Mesothelial cell of epicardium (in vitro differentiated cells): ENCODE measurements at regions not wholly inside any gene's neighbourhood (a gene's known extent, or its start where the extent isn't known, plus 50 kb on each side); places are given as distances from the start of the nearest gene placed in this dataset.

ENCODE experiments used
- DNase-seq, 2 experiments: peaks; one replicate each; pipeline ENCODE4 v3.0.0; 2021; ENCODE audit warnings: low spot score in 2 of 2; ENCODE audit not compliant: unreplicated experiment in 2 of 2
- H3K27ac Mint-ChIP-seq: 2 replicates; pipeline ENCODE4 v1.8.0; 2021; ENCODE audit warnings: mixed read lengths
- H3K27me3 Mint-ChIP-seq: 2 replicates; pipeline ENCODE4 v1.8.0; 2021; ENCODE audit warnings: low read depth, mixed read lengths
- H3K36me3 Mint-ChIP-seq: 2 replicates; pipeline ENCODE4 v1.8.0; 2021; ENCODE audit warnings: mixed read lengths
- H3K4me1 Mint-ChIP-seq: 2 replicates; pipeline ENCODE4 v1.8.0; 2021; ENCODE audit warnings: mixed read lengths
- H3K4me3 Mint-ChIP-seq: 2 replicates; pipeline ENCODE4 v1.8.0; 2021; ENCODE audit warnings: mild to moderate bottlenecking, moderate library complexity, mixed read lengths
- H3K9me3 Mint-ChIP-seq: 2 replicates; pipeline ENCODE4 v1.8.0; 2021; ENCODE audit warnings: mixed read lengths
- CTCF ChIP-seq: fragments of 200-600 bp; sonication (generic); IDR thresholded peaks from one replicate; pipeline ENCODE4 v1.5.0; 2021; ENCODE audit warnings: antibody characterized with exemption; ENCODE audit not compliant: unreplicated experiment

GRCh38 chr2:210839034-210839433 is 282.6 kb downstream of the CPS1 start:
- no peak overlapping the region for H3K27ac Mint-ChIP-seq
- no peaks in the 10 kb centered on the region for H3K36me3 Mint-ChIP-seq
- no peak for TF ChIP-seq CTCF
- no peaks in the 10 kb centered on the region for H3K9me3 Mint-ChIP-seq
- H3K4me1 Mint-ChIP-seq = no peaks in the 10 kb centered on the region
- H3K4me3 Mint-ChIP-seq = no peak overlapping the region
- DNase-seq = no peak
- no peaks in the 10 kb centered on the region for H3K27me3 Mint-ChIP-seq

GRCh38 chr2:210839450-210839849 is 283.1 kb downstream of the CPS1 start:
- Mint-ChIP-seq H3K4me1 (no peaks in the 10 kb centered on the region), H3K36me3 (no peaks in the 10 kb centered on the region), H3K27me3 (no peaks in the 10 kb centered on the region), H3K9me3 (no peaks in the 10 kb centered on the region), H3K4me3 (no peak overlapping the region), H3K27ac (no peak overlapping the region)
- DNase-seq = no peak
- no peak for TF ChIP-seq CTCF

- Mint-ChIP-seq H3K36me3 (no peaks in the 10 kb centered on the region), H3K4me3 (no peak overlapping the region), H3K4me1 (peaks cover 3% of the 10 kb centered on the region), H3K27me3 (no peaks in the 10 kb centered on the region), H3K27ac (no peak overlapping the region), H3K9me3 (no peaks in the 10 kb centered on the region)
- no peak for TF ChIP-seq CTCF
- DNase-seq = no peak
Measured at GRCh38 chr2:210842896-210843295, 286.5 kb downstream of the CPS1 start.

GRCh38 chr2:210844016-210844415 is 287.6 kb downstream of the CPS1 start:
- Mint-ChIP-seq H3K27ac (no peak overlapping the region), H3K9me3 (no peaks in the 10 kb centered on the region), H3K36me3 (no peaks in the 10 kb centered on the region), H3K4me1 (peaks cover 3% of the 10 kb centered on the region), H3K4me3 (no peak overlapping the region), H3K27me3 (no peaks in the 10 kb centered on the region)
- DNase-seq = no peak
- TF ChIP-seq CTCF = no peak

- no peak for TF ChIP-seq CTCF
- Mint-ChIP-seq H3K27me3 (no peaks in the 10 kb centered on the region), H3K4me1 (peaks cover 12% of the 10 kb centered on the region), H3K4me3 (no peak overlapping the region), H3K36me3 (no peaks in the 10 kb centered on the region), H3K9me3 (no peaks in the 10 kb centered on the region), H3K27ac (no peak overlapping the region)
- no peak for DNase-seq
Measured at GRCh38 chr2:210859314-210859713, 302.9 kb downstream of the CPS1 start.

GRCh38 chr2:210860276-210860675 is 303.9 kb downstream of the CPS1 start:
- Mint-ChIP-seq H3K9me3 (no peaks in the 10 kb centered on the region), H3K4me1 (peaks cover 12% of the 10 kb centered on the region), H3K4me3 (no peak overlapping the region), H3K27me3 (no peaks in the 10 kb centered on the region), H3K36me3 (no peaks in the 10 kb centered on the region), H3K27ac (no peak overlapping the region)
- DNase-seq = no peak
- no peak for TF ChIP-seq CTCF
